ENCODE measurements at regions not wholly inside any gene's neighbourhood (a gene's known extent, or its start where the extent isn't known, plus 50 kb on each side); places are given as distances from the start of the nearest gene placed in this dataset. TPM values are rescaled to one million over a fixed set of nuclear protein-coding genes. Genes with fewer than 3 reads are reported as not detected.

- H3K36me3 ChIP-seq, result no peaks in the 10 kb centered on the region
- H3K9me3 Mint-ChIP-seq, result no peaks in the 10 kb centered on the region
- H3K36me3 Mint-ChIP-seq, result no peaks in the 10 kb centered on the region
Measured at GRCh38 chr18:59957957-59958356, 58.2 kb downstream of the PMAIP1 start.

GRCh38 chr18:59954755-59955156 lies 55.0 kb downstream of the PMAIP1 start:
- Mint-ChIP-seq H3K36me3 (no peaks in the 10 kb centered on the region), H3K4me1 (peaks cover 6% of the 10 kb centered on the region), H3K4me3 (no peak overlapping the region), H3K27ac (no peak overlapping the region), H3K27me3 (ENCODE audit: insufficient read depth, low read depth) (peaks cover 3% of the 10 kb centered on the region), H3K9me3 (no peaks in the 10 kb centered on the region)
- H3K79me2 ChIP-seq (ENCODE audit: low read depth), result no peaks in the 10 kb centered on the region
- DNase-seq (ENCODE audit: low spot score), result no peak
- no peaks in the 10 kb centered on the region for H3K27me3 ChIP-seq
- H3K27ac ChIP-seq, result no peak overlapping the region
- no peaks in the 10 kb centered on the region for H3F3A ChIP-seq (ENCODE audit: low read depth)
- no peak overlapping the region for H2AFZ ChIP-seq (replicated peaks)
- H3K9ac ChIP-seq, result no peak overlapping the region
- TF ChIP-seq EZH2phosphoT487 (IDR thresholded peaks at IDR 0.05) (no peak), CTCF (IDR thresholded peaks at IDR 0.05) (no peak)
- no peaks in the 10 kb centered on the region for H3K4me1 ChIP-seq
- no peaks in the 10 kb centered on the region for H3K9me3 ChIP-seq (ENCODE audit: low read depth)
- H3K4me2 ChIP-seq, result no peak overlapping the region
- H3K36me3 ChIP-seq, result no peaks in the 10 kb centered on the region
- no peak overlapping the region for H3K4me3 ChIP-seq
- no peaks in the 10 kb centered on the region for H4K20me1 ChIP-seq (ENCODE audit: low read depth)

More at GRCh38 chr18:59957957-59958356, 58.2 kb downstream of the PMAIP1 start:
- no peak overlapping the region for H3K4me3 Mint-ChIP-seq
- no peak overlapping the region for H3K4me3 ChIP-seq
- no peak overlapping the region for H3K27ac Mint-ChIP-seq
- no peak overlapping the region for H3K4me2 ChIP-seq
- no peak for DNase-seq (ENCODE audit: low spot score)
- H3K4me1 Mint-ChIP-seq, result peaks cover 6% of the 10 kb centered on the region
- no peak overlapping the region for H3K27ac ChIP-seq
- H3K79me2 ChIP-seq (ENCODE audit: low read depth), result no peaks in the 10 kb centered on the region
- H3K27me3 ChIP-seq, result no peaks in the 10 kb centered on the region
- H3K9ac ChIP-seq, result no peak overlapping the region
- H3K9me3 ChIP-seq (ENCODE audit: low read depth), result no peaks in the 10 kb centered on the region
- no peaks in the 10 kb centered on the region for H4K20me1 ChIP-seq (ENCODE audit: low read depth)
- H3F3A ChIP-seq (ENCODE audit: low read depth), result no peaks in the 10 kb centered on the region
- no peaks in the 10 kb centered on the region for H3K4me1 ChIP-seq
- peaks cover 3% of the 10 kb centered on the region for H3K27me3 Mint-ChIP-seq (ENCODE audit: insufficient read depth, low read depth)
- no peak for TF ChIP-seq CTCF (IDR thresholded peaks at IDR 0.05)
- no peak for TF ChIP-seq EZH2phosphoT487 (IDR thresholded peaks at IDR 0.05)
- TF ChIP-seq EZH2 (IDR thresholded peaks at IDR 0.05), result no peak
- H2AFZ ChIP-seq (replicated peaks), result no peak overlapping the region

DNA sequence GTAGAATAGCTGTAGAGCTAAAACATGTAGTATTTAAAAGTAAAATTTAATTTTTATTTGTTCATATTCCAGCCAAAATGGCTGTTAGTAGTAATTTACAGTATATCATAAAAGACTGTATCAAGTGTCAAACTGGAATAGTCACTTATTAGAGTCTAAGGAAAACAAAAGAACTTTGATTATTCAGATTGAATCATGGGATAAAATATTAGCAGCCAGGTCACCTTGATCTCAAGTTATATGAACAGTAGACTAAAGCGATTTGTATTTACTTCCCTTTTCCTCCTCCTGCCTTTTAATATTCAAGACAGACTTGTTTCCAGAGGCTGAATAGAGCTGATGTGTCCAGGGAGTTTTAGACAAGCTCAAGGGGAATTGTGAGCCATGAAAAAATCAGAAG lies 54.4 kb downstream of the PMAIP1 start:
- no peak for TF ChIP-seq CTCF (IDR thresholded peaks at IDR 0.05)
- no peak for TF ChIP-seq EZH2 (IDR thresholded peaks at IDR 0.05)
- TF ChIP-seq EZH2phosphoT487 (IDR thresholded peaks at IDR 0.05), result no peak
- no peaks in the 10 kb centered on the region for H3K9me3 Mint-ChIP-seq

More for the DNA sequence above, 54.4 kb downstream of the PMAIP1 start:
- Histone ChIP-seq H3F3A (ENCODE audit: low read depth) (no peaks in the 10 kb centered on the region), H3K9ac (no peak overlapping the region), H3K79me2 (ENCODE audit: low read depth) (no peaks in the 10 kb centered on the region), H3K27ac (no peak overlapping the region), H3K36me3 (no peaks in the 10 kb centered on the region), H2AFZ (replicated peaks) (no peak overlapping the region), H3K4me3 (no peak overlapping the region), H3K9me3 (ENCODE audit: low read depth) (no peaks in the 10 kb centered on the region), H4K20me1 (ENCODE audit: low read depth) (no peaks in the 10 kb centered on the region), H3K27me3 (no peaks in the 10 kb centered on the region), H3K4me1 (no peaks in the 10 kb centered on the region), H3K4me2 (no peak overlapping the region)
- Mint-ChIP-seq H3K36me3 (no peaks in the 10 kb centered on the region), H3K27ac (no peak overlapping the region), H3K27me3 (ENCODE audit: insufficient read depth, low read depth) (peaks cover 4% of the 10 kb centered on the region), H3K4me1 (peaks cover 6% of the 10 kb centered on the region), H3K4me3 (no peak overlapping the region)
- no peak for DNase-seq (ENCODE audit: low spot score)

Small RNA genes in the stretch of these regions (small RNA-seq; reads per million reads assigned to genes)
- gene RN7SL342P, result not detected
- not detected for gene RNU4-17P
- gene RNU6-567P, result not detected
